Keratinocyte (primary cell): ENCODE measurements at regions not wholly inside any gene's neighbourhood (a gene's known extent, or its start where the extent isn't known, plus 50 kb on each side); places are given as distances from the start of the nearest gene placed in this dataset.

ENCODE experiments used
- DNase-seq: peaks from one replicate; pipeline ENCODE4 v3.0.0-alpha.2; 2011; ENCODE audit warnings: low read depth, missing footprints, low spot score
- FAIRE-seq: peaks from 2 replicates; lab custom pipeline; 2011; peaks lifted over from hg19 to GRCh38; lab: Jason Lieb, UNC
- H2AFZ ChIP-seq: 2 replicates; pipeline ENCODE4 v1.6.0; 2012; ENCODE audit warnings: low read length, control low read depth, inconsistent platforms; ENCODE audit not compliant: control insufficient read depth
- H3K27ac ChIP-seq: 2 replicates; pipeline ENCODE4 v1.5.1; 2011; ENCODE audit warnings: low read length; ENCODE audit not compliant: control insufficient read depth, insufficient read depth
- H3K27me3 ChIP-seq: 3 replicates; pipeline ENCODE4 v1.6.0; 2011; ENCODE audit warnings: low read length; ENCODE audit not compliant: control insufficient read depth, insufficient read depth; ENCODE audit errors: extremely low read depth
- H3K36me3 ChIP-seq, 2 experiments: 2 replicates in 1 of 2; 3 replicates in 1 of 2; pipeline ENCODE4 v1.5.1; 2011; ENCODE audit warnings: low read length in 2 of 2, mild to moderate bottlenecking in 1 of 2; ENCODE audit not compliant: control insufficient read depth in 2 of 2, insufficient read depth in 2 of 2; ENCODE audit errors: extremely low read depth in 1 of 2
- H3K4me1 ChIP-seq: 3 replicates; pipeline ENCODE4 v1.5.1; 2011; ENCODE audit warnings: low read length; ENCODE audit not compliant: control insufficient read depth, insufficient read depth; ENCODE audit errors: extremely low read depth
- H3K4me2 ChIP-seq: 3 replicates; pipeline ENCODE4 v1.6.0; 2011; ENCODE audit warnings: low read depth, low read length; ENCODE audit not compliant: control insufficient read depth, insufficient read depth; ENCODE audit errors: extremely low read depth
- H3K4me3 ChIP-seq, 3 experiments: fragments of 200-600 bp in 1 of 3; sonication (generic) in 1 of 3; 2 replicates in 2 of 3; 3 replicates in 1 of 3; pipeline ENCODE4 v1.5.1; 2011 to 2016; ENCODE audit warnings: low read length in 3 of 3, mild to moderate bottlenecking in 3 of 3, control low read depth in 2 of 3, inconsistent platforms in 1 of 3, low read depth in 1 of 3, mixed read lengths in 1 of 3, mixed run types in 1 of 3, moderate library complexity in 1 of 3; ENCODE audit not compliant: control insufficient read depth in 2 of 3, insufficient read depth in 2 of 3; ENCODE audit errors: extremely low read depth in 1 of 3
- H3K79me2 ChIP-seq: 2 replicates; pipeline ENCODE4 v1.6.0; 2012; ENCODE audit warnings: low read length; ENCODE audit not compliant: control insufficient read depth, insufficient read depth
- H3K9ac ChIP-seq: 3 replicates; pipeline ENCODE4 v1.6.0; 2011; ENCODE audit warnings: low read length; ENCODE audit not compliant: control insufficient read depth, insufficient read depth; ENCODE audit errors: extremely low read depth
- H3K9me1 ChIP-seq: 3 replicates; pipeline ENCODE4 v1.6.0; 2011; ENCODE audit warnings: low read length; ENCODE audit not compliant: control insufficient read depth, insufficient read depth; ENCODE audit errors: extremely low read depth
- H3K9me3 ChIP-seq: 2 replicates; pipeline ENCODE4 v1.5.1; 2012; ENCODE audit warnings: low read depth, low read length; ENCODE audit not compliant: control insufficient read depth
- H4K20me1 ChIP-seq: 3 replicates; pipeline ENCODE4 v1.6.0; 2011; ENCODE audit warnings: low read length; ENCODE audit not compliant: control insufficient read depth, insufficient read depth; ENCODE audit errors: extremely low read depth
- CTCF ChIP-seq, 3 experiments: IDR thresholded peaks in 1 of 3; conservative IDR thresholded peaks in 1 of 3; optimal IDR thresholded peaks in 1 of 3; 2 replicates in 2 of 3; 3 replicates in 1 of 3; pipeline versions ENCODE3 to v1.5.1; 2011; ENCODE audit warnings: low read length in 3 of 3, mild to moderate bottlenecking in 3 of 3, moderate library complexity in 2 of 3, control low read depth in 1 of 3, inconsistent platforms in 1 of 3; ENCODE audit not compliant: insufficient read depth in 2 of 3; ENCODE audit errors: extremely low read depth in 1 of 3
- EZH2 ChIP-seq: IDR thresholded peaks from one replicate; pipeline ENCODE4 v1.6.1; 2012; ENCODE audit warnings: inconsistent platforms, mild to moderate bottlenecking, low read length, moderate library complexity
- dilution Hi-C: fragments of 300-500 bp; cut with MboI; formaldehyde crosslinking; loops from one replicate; pipeline ENCODE4 v1.7.0; 2020; ENCODE audit warnings: low sequenced_read_pairs; ENCODE audit not compliant: extremely low pct_ligation_motif_present

GRCh38 chr2:236852977-236853374, 232.7 kb upstream of the COPS8 start:
- H3K9me1 ChIP-seq: peaks cover 3% of the 10 kb centered on the region
- H3K4me1 ChIP-seq: peaks cover 8% of the 10 kb centered on the region
- no peaks in the 10 kb centered on the region for H4K20me1 ChIP-seq
- no peaks in the 10 kb centered on the region for H3K27me3 ChIP-seq
- FAIRE-seq (no peak), DNase-seq (no peak)
- H2AFZ ChIP-seq: no peak overlapping the region
- H3K4me3 ChIP-seq: no peak overlapping the region
- H3K27ac ChIP-seq: no peak overlapping the region
- no peaks in the 10 kb centered on the region for H3K79me2 ChIP-seq
- no peak overlapping the region for H3K9ac ChIP-seq
- H3K36me3 ChIP-seq: no peaks in the 10 kb centered on the region
- H3K4me2 ChIP-seq: no peak overlapping the region
- dilution Hi-C loops: no loop called here
- no peaks in the 10 kb centered on the region for H3K9me3 ChIP-seq
- TF ChIP-seq EZH2 (no peak), CTCF (optimal IDR thresholded peaks at IDR 0.05 in 1 of 3, IDR thresholded peaks at IDR 0.05 in 1 of 3, conservative IDR thresholded peaks at IDR 0.05 in 1 of 3; ENCODE audit: extremely low read depth in 1 of 3, insufficient read depth in 2 of 3, low read length in 3 of 3) (no peak)

DNA sequence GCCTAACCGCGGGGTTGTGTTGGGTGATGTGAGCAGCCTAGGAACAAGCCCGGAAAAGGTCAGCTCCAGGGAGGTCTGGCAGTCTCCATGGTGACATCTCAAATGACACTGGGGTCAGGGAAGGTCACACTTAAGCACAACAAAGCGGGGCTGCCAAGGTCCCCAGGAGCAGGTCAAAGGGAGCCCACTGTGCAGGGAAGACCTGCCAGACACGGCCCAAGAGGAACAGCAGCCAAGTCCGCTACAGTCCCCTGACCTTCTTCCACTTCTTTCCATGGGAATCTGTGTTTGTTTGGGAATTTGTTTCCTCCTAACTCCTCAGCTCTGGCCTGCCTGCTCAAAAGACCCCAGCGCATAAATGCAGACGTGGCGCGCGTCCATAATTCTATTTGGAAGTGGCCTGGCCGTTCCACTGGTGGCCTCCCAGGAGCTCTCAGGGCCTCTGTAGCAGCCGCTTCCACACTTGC, 232.1 kb upstream of the COPS8 start:
- no peak overlapping the region for H3K27ac ChIP-seq
- TF ChIP-seq EZH2: no peak
- TF ChIP-seq CTCF (optimal IDR thresholded peaks at IDR 0.05 in 1 of 3, IDR thresholded peaks at IDR 0.05 in 1 of 3, conservative IDR thresholded peaks at IDR 0.05 in 1 of 3; ENCODE audit: extremely low read depth in 1 of 3, insufficient read depth in 2 of 3, low read length in 3 of 3): no peak
- no peaks in the 10 kb centered on the region for H3K36me3 ChIP-seq
- H3K4me1 ChIP-seq: peaks cover 8% of the 10 kb centered on the region
- peaks cover 3% of the 10 kb centered on the region for H3K9me1 ChIP-seq
- no peak overlapping the region for H2AFZ ChIP-seq
- H3K79me2 ChIP-seq: no peaks in the 10 kb centered on the region
- DNase-seq (no peak), FAIRE-seq (no peak)
- H3K9ac ChIP-seq: no peak overlapping the region
- H3K27me3 ChIP-seq: no peaks in the 10 kb centered on the region
- no peaks in the 10 kb centered on the region for H4K20me1 ChIP-seq
- no peak overlapping the region for H3K4me3 ChIP-seq
- dilution Hi-C loops: no loop called here
- H3K4me2 ChIP-seq: no peak overlapping the region
- no peaks in the 10 kb centered on the region for H3K9me3 ChIP-seq
